MM.1S (cell line): ENCODE measurements at regions not wholly inside any gene's neighbourhood (a gene's known extent, or its start where the extent isn't known, plus 50 kb on each side); places are given as distances from the start of the nearest gene placed in this dataset.

Experiments
- DNase-seq: peaks from one replicate; pipeline ENCODE4 v3.0.0-alpha.2; 2015
- H2AFZ ChIP-seq: fragments of 300-600 bp; sonication (generic); 2 replicates; pipeline ENCODE4 v1.6.0; 2016; ENCODE audit warnings: antibody characterized with exemption, low read length
- H3F3A ChIP-seq: fragments of 300-600 bp; sonication (generic); 2 replicates; pipeline ENCODE4 v1.6.1; 2016; ENCODE audit warnings: mild to moderate bottlenecking, antibody characterized with exemption, low read length, moderate library complexity, mixed read lengths; ENCODE audit not compliant: insufficient read depth
- H3K27ac ChIP-seq: fragments of 300-600 bp; sonication (generic); 2 replicates; pipeline ENCODE4 v1.5.1; 2016; ENCODE audit warnings: mild to moderate bottlenecking, low read length
- H3K27me3 ChIP-seq: fragments of 300-600 bp; sonication (generic); replicated peaks from 2 replicates; pipeline ENCODE4 v1.6.0; 2016; ENCODE audit warnings: low read length; ENCODE audit not compliant: insufficient read depth
- H3K36me3 ChIP-seq: fragments of 300-600 bp; sonication (generic); replicated peaks from 2 replicates; pipeline ENCODE4 v1.6.1; 2016; ENCODE audit warnings: mild to moderate bottlenecking, low read length, mixed read lengths; ENCODE audit not compliant: insufficient read depth
- H3K4me1 ChIP-seq: fragments of 300-600 bp; sonication (generic); 2 replicates; pipeline ENCODE4 v1.6.1; 2016; ENCODE audit warnings: low read length, mixed read lengths
- H3K4me2 ChIP-seq: fragments of 300-600 bp; sonication (generic); 2 replicates; pipeline ENCODE4 v1.6.0; 2016; ENCODE audit warnings: low read depth, low read length
- H3K4me3 ChIP-seq: fragments of 300-600 bp; sonication (generic); 2 replicates; pipeline ENCODE4 v1.5.1; 2016; ENCODE audit warnings: low read length, mixed read lengths
- H3K79me2 ChIP-seq: fragments of 300-600 bp; sonication (generic); 2 replicates; pipeline ENCODE4 v1.6.1; 2016; ENCODE audit warnings: mixed run types, low read length, mixed read lengths
- H3K9ac ChIP-seq: fragments of 300-600 bp; sonication (generic); 2 replicates; pipeline ENCODE4 v1.6.1; 2016; ENCODE audit warnings: low read length, mixed read lengths
- H3K9me2 ChIP-seq: fragments of 300-600 bp; sonication (generic); replicated peaks from 2 replicates; pipeline ENCODE4 v1.6.1; 2016; ENCODE audit warnings: mild to moderate bottlenecking, low read length, mixed read lengths; ENCODE audit not compliant: insufficient read depth
- H3K9me3 ChIP-seq: fragments of 300-600 bp; sonication (generic); replicated peaks from 2 replicates; pipeline ENCODE4 v1.6.1; 2016; ENCODE audit warnings: mild to moderate bottlenecking, low read length, mixed read lengths; ENCODE audit not compliant: insufficient read depth
- H4K20me1 ChIP-seq: fragments of 300-600 bp; sonication (generic); 2 replicates; pipeline ENCODE4 v1.6.1; 2016; ENCODE audit warnings: mild to moderate bottlenecking, low read length, moderate library complexity, mixed read lengths; ENCODE audit not compliant: insufficient read depth
- CTCF ChIP-seq: fragments of 300-600 bp; sonication (generic); IDR thresholded peaks from 2 replicates; pipeline ENCODE4 v1.5.1; 2016; ENCODE audit warnings: antibody characterized with exemption, low read length, mixed read lengths
- EZH2 ChIP-seq: fragments of 300-600 bp; sonication (generic); optimal IDR thresholded peaks from 2 replicates; pipeline ENCODE3; 2017; ENCODE audit warnings: low read depth, mild to moderate bottlenecking, antibody characterized with exemption, low read length, mixed read lengths
- EZH2phosphoT487 ChIP-seq: fragments of 300-600 bp; sonication (generic); IDR thresholded peaks from 2 replicates; pipeline ENCODE4 v1.6.1; 2018; ENCODE audit warnings: antibody characterized with exemption, low read length

DNA sequence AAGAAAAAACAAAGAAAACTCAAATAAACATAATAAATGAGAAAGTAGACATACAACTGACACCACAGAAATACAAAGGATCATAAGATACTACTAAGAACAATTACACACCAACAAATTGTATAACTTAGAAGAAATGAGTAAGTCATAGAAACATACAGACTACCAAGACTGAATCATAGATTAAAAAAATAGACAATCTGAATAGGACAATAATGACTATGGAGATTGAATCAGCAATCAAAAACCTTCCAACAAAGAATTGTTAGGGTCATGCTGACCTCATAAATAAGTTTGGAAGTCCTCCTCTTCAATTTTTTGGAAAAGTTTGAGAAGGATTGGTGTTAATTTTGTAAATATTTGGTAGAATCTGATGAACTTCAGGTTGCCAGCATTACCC lies 159.0 kb downstream of the PTBP2 start:
- Histone ChIP-seq H3K9ac (no peak overlapping the region), H3K4me3 (no peak overlapping the region), H3K27ac (no peak overlapping the region), H3K36me3 (no peaks in the 10 kb centered on the region), H3K4me2 (no peak overlapping the region), H3K9me2 (no peaks in the 10 kb centered on the region), H4K20me1 (no peaks in the 10 kb centered on the region), H3F3A (no peaks in the 10 kb centered on the region), H2AFZ (no peak overlapping the region), H3K4me1 (no peaks in the 10 kb centered on the region), H3K79me2 (no peaks in the 10 kb centered on the region), H3K9me3 (no peaks in the 10 kb centered on the region), H3K27me3 (no peaks in the 10 kb centered on the region)
- TF ChIP-seq EZH2phosphoT487 (no peak), CTCF (no peak), EZH2 (no peak)
- no peak for DNase-seq

- no peaks in the 10 kb centered on the region for H3K9me3 ChIP-seq
- H3K36me3 ChIP-seq, result no peaks in the 10 kb centered on the region
- H2AFZ ChIP-seq, result no peak overlapping the region
- H3K9ac ChIP-seq, result no peak overlapping the region
- H3K4me1 ChIP-seq, result no peaks in the 10 kb centered on the region
- no peak for TF ChIP-seq CTCF
- no peak for TF ChIP-seq EZH2phosphoT487
- no peak for TF ChIP-seq EZH2
- H4K20me1 ChIP-seq, result no peaks in the 10 kb centered on the region
- no peak for DNase-seq
- no peak overlapping the region for H3K4me2 ChIP-seq
- no peaks in the 10 kb centered on the region for H3K27me3 ChIP-seq
- H3K9me2 ChIP-seq, result no peaks in the 10 kb centered on the region
- no peak overlapping the region for H3K4me3 ChIP-seq
- no peaks in the 10 kb centered on the region for H3F3A ChIP-seq
- no peaks in the 10 kb centered on the region for H3K79me2 ChIP-seq
- H3K27ac ChIP-seq, result no peak overlapping the region
Measured at GRCh38 chr1:96882096-96882495, 160.5 kb downstream of the PTBP2 start.

DNA sequence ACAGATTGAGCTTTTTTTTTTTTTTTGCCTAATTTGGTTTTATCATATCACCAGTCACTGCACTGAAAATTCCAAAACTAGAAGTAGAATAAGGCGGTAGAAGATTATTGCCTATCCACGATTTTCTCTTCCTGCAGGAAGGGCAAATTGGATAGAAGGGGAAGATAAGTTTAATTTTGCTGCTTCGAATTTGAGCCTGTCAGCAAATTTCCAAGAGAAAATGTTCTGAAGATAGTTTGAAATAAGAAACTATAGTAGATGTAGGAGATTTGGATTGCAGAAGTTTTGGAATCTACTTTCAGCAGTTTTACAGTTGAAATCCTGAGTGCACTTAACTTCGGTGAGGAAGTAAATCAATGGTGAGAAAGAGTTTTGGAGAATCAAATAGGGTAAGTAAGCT lies 164.9 kb downstream of the PTBP2 start:
- Histone ChIP-seq H3K27me3 (no peaks in the 10 kb centered on the region), H3K9ac (no peak overlapping the region), H3K4me1 (no peaks in the 10 kb centered on the region), H2AFZ (no peak overlapping the region), H3K79me2 (no peaks in the 10 kb centered on the region), H3K4me2 (no peak overlapping the region), H3K36me3 (no peaks in the 10 kb centered on the region), H3K27ac (no peak overlapping the region), H3K9me3 (no peaks in the 10 kb centered on the region), H4K20me1 (no peaks in the 10 kb centered on the region), H3K9me2 (no peaks in the 10 kb centered on the region), H3F3A (no peaks in the 10 kb centered on the region), H3K4me3 (no peak overlapping the region)
- no peak for TF ChIP-seq EZH2phosphoT487
- DNase-seq, result no peak

DNA sequence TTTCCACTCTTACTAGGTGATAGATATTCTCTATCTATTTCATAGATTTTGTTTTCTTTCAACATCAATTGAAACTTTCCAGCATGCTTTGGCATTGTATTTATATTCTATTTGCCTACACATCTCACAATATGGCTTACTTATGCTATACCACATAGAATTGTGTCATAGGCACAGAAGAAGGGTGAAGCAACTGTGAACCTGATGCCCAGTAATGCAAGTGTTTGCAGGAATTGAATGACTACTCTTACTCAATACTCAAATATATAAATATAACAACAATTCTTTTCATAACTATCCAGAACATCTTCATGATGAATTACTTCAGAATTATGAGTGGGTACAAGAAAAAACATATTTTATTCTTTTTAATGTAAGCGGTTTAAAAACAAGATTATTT lies 165.9 kb downstream of the PTBP2 start:
- no peak overlapping the region for H3K9ac ChIP-seq
- no peak for TF ChIP-seq CTCF
- no peak for TF ChIP-seq EZH2
- TF ChIP-seq EZH2phosphoT487, result no peak

More for the DNA sequence above, 165.9 kb downstream of the PTBP2 start:
- no peaks in the 10 kb centered on the region for H3K4me1 ChIP-seq
- H3K79me2 ChIP-seq, result no peaks in the 10 kb centered on the region
- no peak overlapping the region for H3K4me2 ChIP-seq
- H4K20me1 ChIP-seq, result no peaks in the 10 kb centered on the region
- no peaks in the 10 kb centered on the region for H3F3A ChIP-seq
- H3K9me3 ChIP-seq, result no peaks in the 10 kb centered on the region
- no peaks in the 10 kb centered on the region for H3K36me3 ChIP-seq
- no peaks in the 10 kb centered on the region for H3K27me3 ChIP-seq
- H3K9me2 ChIP-seq, result no peaks in the 10 kb centered on the region
- no peak overlapping the region for H3K27ac ChIP-seq
- H3K4me3 ChIP-seq, result no peak overlapping the region
- no peak overlapping the region for H2AFZ ChIP-seq
- DNase-seq, result no peak
